Liver (tissue), 8 donors: ENCODE measurements at regions not wholly inside any gene's neighbourhood (a gene's known extent, or its start where the extent isn't known, plus 50 kb on each side); places are given as distances from the start of the nearest gene placed in this dataset.

ENCODE experiments used
- DNase-seq: peaks from one replicate; pipeline ENCODE4 v3.0.0-alpha.2; 2017; ENCODE audit warnings: low spot score
- H3K27ac ChIP-seq, 2 donors: one replicate each; pipeline ENCODE4 v1.7.0; 2013; ENCODE audit warnings: inconsistent platforms in 2 of 2, low read length in 2 of 2, control low read depth in 1 of 2, low read depth in 1 of 2, mild to moderate bottlenecking in 1 of 2
- H3K27me3 ChIP-seq, 4 donors: one replicate each; pipeline versions ENCODE4 v1.6.1 to v1.7.0; 2013; ENCODE audit warnings: low read length in 3 of 4, inconsistent platforms in 1 of 4, mild to moderate bottlenecking in 1 of 4, moderate library complexity in 1 of 4; ENCODE audit not compliant: control insufficient read depth in 4 of 4, insufficient read depth in 4 of 4
- H3K36me3 ChIP-seq, 4 donors: one replicate each; pipeline versions ENCODE4 v1.6.1 to v1.7.0; 2013; ENCODE audit warnings: low read length in 3 of 4, mild to moderate bottlenecking in 3 of 4, low read depth in 1 of 4, moderate library complexity in 1 of 4; ENCODE audit not compliant: control insufficient read depth in 4 of 4, insufficient read depth in 3 of 4
- H3K4me1 ChIP-seq, 4 donors: one replicate each; pipeline versions ENCODE4 v1.6.1 to v1.7.0; 2013; ENCODE audit warnings: low read length in 3 of 4, mild to moderate bottlenecking in 3 of 4, moderate library complexity in 1 of 4; ENCODE audit not compliant: control insufficient read depth in 4 of 4, insufficient read depth in 4 of 4
- H3K4me3 ChIP-seq, 3 donors: one replicate each; pipeline versions ENCODE4 v1.6.1 to v1.7.0; 2013; ENCODE audit warnings: low read length in 3 of 3, control low read depth in 1 of 3, low read depth in 1 of 3, mild to moderate bottlenecking in 1 of 3
- H3K9ac ChIP-seq, 2 donors: one replicate each; pipeline ENCODE4 v1.7.0; 2013; ENCODE audit warnings: low read length in 2 of 2, mild to moderate bottlenecking in 2 of 2, moderate library complexity in 2 of 2, control low read depth in 1 of 2, low read depth in 1 of 2
- H3K9me3 ChIP-seq, 4 donors: one replicate each; pipeline versions ENCODE4 v1.6.1 to v1.7.0; 2013; ENCODE audit warnings: low read length in 3 of 4; ENCODE audit not compliant: control insufficient read depth in 4 of 4
- EGR1 ChIP-seq, 2 donors: IDR thresholded peaks; 2 replicates each; pipeline ENCODE4 v1.6.1; 2016 to 2018; ENCODE audit warnings: antibody characterized with exemption in 2 of 2, low read depth in 2 of 2
- FOXA1 ChIP-seq: IDR thresholded peaks from 2 replicates; pipeline ENCODE4 v1.6.1; 2016; ENCODE audit warnings: antibody characterized with exemption
- FOXA2 ChIP-seq: IDR thresholded peaks from 2 replicates; pipeline ENCODE4 v1.6.1; 2016; ENCODE audit warnings: antibody characterized with exemption
- GABPA ChIP-seq, 2 donors: IDR thresholded peaks in 1 of 2; conservative IDR thresholded peaks in 1 of 2; 2 replicates each; pipeline ENCODE4 v1.6.1; 2016; ENCODE audit warnings: antibody characterized with exemption in 2 of 2, mild to moderate bottlenecking in 1 of 2, moderate library complexity in 1 of 2
- HNF4A ChIP-seq, 2 donors: conservative IDR thresholded peaks; 2 replicates each; pipeline ENCODE4 v1.6.1; 2016; ENCODE audit warnings: antibody characterized with exemption in 2 of 2, mild to moderate bottlenecking in 2 of 2
- HNF4G ChIP-seq: IDR thresholded peaks from 2 replicates; pipeline ENCODE4 v1.6.1; 2016; ENCODE audit warnings: antibody characterized with exemption
- JUND ChIP-seq, 2 donors: IDR thresholded peaks; 2 replicates each; pipeline ENCODE4 v1.6.1; 2016; ENCODE audit warnings: antibody characterized with exemption in 2 of 2
- NR2F2 ChIP-seq: IDR thresholded peaks from 2 replicates; pipeline ENCODE4 v1.6.1; 2016; ENCODE audit warnings: antibody characterized with exemption
- RAD21 ChIP-seq, 2 donors: IDR thresholded peaks; 2 replicates each; pipeline ENCODE4 v1.6.1; 2016; ENCODE audit warnings: antibody characterized with exemption in 2 of 2, mild to moderate bottlenecking in 2 of 2
- RXRA ChIP-seq, 2 donors: IDR thresholded peaks; 2 replicates each; pipeline ENCODE4 v1.6.1; 2017 to 2018; ENCODE audit warnings: antibody characterized with exemption in 2 of 2, mild to moderate bottlenecking in 1 of 2
- SP1 ChIP-seq: IDR thresholded peaks from 2 replicates; pipeline ENCODE4 v1.6.1; 2018; ENCODE audit warnings: antibody characterized with exemption, mild to moderate bottlenecking
- TAF1 ChIP-seq: conservative IDR thresholded peaks from 2 replicates; pipeline ENCODE4 v1.6.1; 2016; ENCODE audit warnings: antibody characterized with exemption, mild to moderate bottlenecking
- YY1 ChIP-seq: IDR thresholded peaks from 2 replicates; pipeline ENCODE4 v1.6.1; 2016; ENCODE audit warnings: antibody characterized with exemption, mild to moderate bottlenecking
- WGBS: extraction: QIAGEN DNeasy Blood & Tissue Kit; methylation state at CpG from one replicate; pipeline ENCODE4 v1.1.7; 2013; 5-methylcytosine and 5-hydroxymethylcytosine counted together
- TF ChIP-seq, protein P1 (sequence below): IDR thresholded peaks from 2 replicates; pipeline ENCODE4 v1.6.1; 2016; ENCODE audit warnings: antibody characterized with exemption
- TF ChIP-seq, protein P2 (sequence below): IDR thresholded peaks from 2 replicates; pipeline ENCODE4 v1.6.1; 2016; ENCODE audit warnings: antibody characterized with exemption, mild to moderate bottlenecking
- TF ChIP-seq, protein P3 (sequence below): fragments of 150-350 bp; IDR thresholded peaks from 2 replicates; pipeline ENCODE4 v1.5.1; 2017; ENCODE audit warnings: improper control_type of control experiment, low read depth, low read length; ENCODE audit not compliant: missing input control
- TF ChIP-seq, protein P4 (sequence below): IDR thresholded peaks from 2 replicates; pipeline ENCODE4 v1.6.1; 2016; ENCODE audit warnings: antibody characterized with exemption
- TF ChIP-seq, protein P5 (sequence below): IDR thresholded peaks from 2 replicates; pipeline ENCODE4 v1.6.1; 2016; ENCODE audit warnings: antibody characterized with exemption
- donor health status: healthy.
- donor health status: healthy.
- donor health status: healthy.
- donor health status: healthy.
- donor health status: healthy.

DNA sequence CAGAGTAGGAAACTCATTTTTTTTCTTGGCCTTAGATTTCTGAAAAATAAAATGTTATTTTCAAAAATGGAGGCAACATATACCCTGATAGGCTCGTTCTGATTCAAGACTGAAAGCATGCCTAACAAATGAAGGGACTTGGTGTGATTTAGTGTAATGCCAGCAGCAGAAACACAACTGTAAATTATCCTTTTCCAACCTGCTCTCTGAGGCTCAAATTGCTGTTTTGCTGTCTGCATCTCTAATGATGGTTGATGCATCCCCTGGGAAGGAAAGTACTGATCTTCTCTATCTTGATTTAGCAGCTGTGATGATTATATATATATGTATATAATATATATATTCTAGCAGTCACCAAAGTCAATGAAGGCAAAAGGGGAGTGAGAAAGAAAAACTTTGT is 537.2 kb upstream of the API5 start:
- Histone ChIP-seq H3K4me3 (no peak overlapping the region), H3K4me1 (no peaks in the 10 kb centered on the region), H3K36me3 (no peaks in the 10 kb centered on the region), H3K9ac (no peak overlapping the region), H3K27me3 (peaks cover 0 to 8% (median 1%) of the 10 kb centered on the region in 4 donors), H3K27ac (no peak overlapping the region), H3K9me3 (no peaks in the 10 kb centered on the region)
- TF ChIP-seq HNF4A (conservative IDR thresholded peaks at IDR 0.05) (no peak), FOXA2 (no peak), NR2F2 (no peak)
- 49% methylated on average over 1 of the region's 1 CpG for WGBS
- DNase-seq, result no peak

DNA sequence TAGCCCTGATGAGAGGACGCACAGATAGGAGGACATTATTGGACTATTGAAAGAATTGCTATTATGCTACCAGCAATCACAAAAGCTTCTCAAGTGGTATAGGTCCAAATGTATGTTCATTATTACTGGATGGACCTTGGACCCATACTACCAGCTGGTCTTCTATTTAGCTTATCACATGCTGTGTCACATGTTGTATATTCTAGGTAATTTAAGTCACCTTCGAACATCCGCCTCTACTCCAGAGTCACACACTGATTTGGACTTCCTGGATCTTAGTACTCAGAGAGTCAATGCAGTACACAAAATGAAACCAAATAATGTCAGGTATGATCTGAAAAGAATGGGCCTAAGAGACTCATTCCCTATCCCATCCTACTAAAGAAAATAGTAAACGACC is 534.0 kb upstream of the API5 start:
- no peak for TF ChIP-seq FOXA2
- TF ChIP-seq FOXA1, result no peak
- TF ChIP-seq GABPA (IDR thresholded peaks at IDR 0.05 in 1 of 2, conservative IDR thresholded peaks at IDR 0.05 in 1 of 2), result no peak
- no peak for TF ChIP-seq YY1
- TF ChIP-seq SP1, result no peak
- H3K9me3 ChIP-seq, result no peaks in the 10 kb centered on the region
- no peak for DNase-seq
- H3K27ac ChIP-seq, result no peak overlapping the region
- no peaks in the 10 kb centered on the region for H3K4me1 ChIP-seq
- H3K4me3 ChIP-seq, result no peak overlapping the region
- WGBS, result 84% methylated on average over 4 of the region's 4 CpGs
- no peaks in the 10 kb centered on the region for H3K36me3 ChIP-seq
- peaks cover 0 to 8% (median 1%) of the 10 kb centered on the region in 4 donors for H3K27me3 ChIP-seq
- H3K9ac ChIP-seq, result no peak overlapping the region

DNA sequence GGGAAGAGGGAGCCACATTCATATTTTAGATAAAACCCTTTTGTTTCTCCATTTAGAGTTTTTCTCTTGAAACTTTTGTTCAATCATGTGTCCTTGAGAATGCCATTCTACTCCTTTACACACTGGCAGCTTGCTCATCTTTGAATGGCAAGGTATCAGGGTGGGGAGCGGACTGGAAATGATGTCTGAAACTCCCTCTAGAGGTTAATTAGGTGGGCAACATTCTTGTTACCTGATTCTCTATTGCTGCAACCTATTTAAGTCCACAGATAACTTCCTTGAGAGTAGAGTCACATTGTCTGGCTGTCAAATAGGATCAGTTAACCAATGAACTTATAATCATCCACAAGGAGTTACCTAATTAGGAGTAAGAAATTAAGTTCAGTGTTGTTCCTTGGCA is 533.6 kb upstream of the API5 start:
- no peak overlapping the region for H3K4me3 ChIP-seq
- TF ChIP-seq JUND (IDR thresholded peaks at IDR 0.05) (no peak), GABPA (IDR thresholded peaks at IDR 0.05 in 1 of 2, conservative IDR thresholded peaks at IDR 0.05 in 1 of 2) (no peak), EGR1 (IDR thresholded peaks at IDR 0.05; ENCODE audit: low read depth in 2 of 2) (no peak), SP1 (no peak), RXRA (IDR thresholded peaks at IDR 0.05) (no peak), YY1 (no peak), TAF1 (no peak), HNF4A (conservative IDR thresholded peaks at IDR 0.05) (no peak), HNF4G (no peak), RAD21 (IDR thresholded peaks at IDR 0.05) (no peak), FOXA1 (no peak), NR2F2 (no peak), FOXA2 (no peak)
- TF ChIP-seq, protein P1, sequence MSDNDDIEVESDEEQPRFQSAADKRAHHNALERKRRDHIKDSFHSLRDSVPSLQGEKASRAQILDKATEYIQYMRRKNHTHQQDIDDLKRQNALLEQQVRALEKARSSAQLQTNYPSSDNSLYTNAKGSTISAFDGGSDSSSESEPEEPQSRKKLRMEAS, result no peak
- TF ChIP-seq, protein P2, sequence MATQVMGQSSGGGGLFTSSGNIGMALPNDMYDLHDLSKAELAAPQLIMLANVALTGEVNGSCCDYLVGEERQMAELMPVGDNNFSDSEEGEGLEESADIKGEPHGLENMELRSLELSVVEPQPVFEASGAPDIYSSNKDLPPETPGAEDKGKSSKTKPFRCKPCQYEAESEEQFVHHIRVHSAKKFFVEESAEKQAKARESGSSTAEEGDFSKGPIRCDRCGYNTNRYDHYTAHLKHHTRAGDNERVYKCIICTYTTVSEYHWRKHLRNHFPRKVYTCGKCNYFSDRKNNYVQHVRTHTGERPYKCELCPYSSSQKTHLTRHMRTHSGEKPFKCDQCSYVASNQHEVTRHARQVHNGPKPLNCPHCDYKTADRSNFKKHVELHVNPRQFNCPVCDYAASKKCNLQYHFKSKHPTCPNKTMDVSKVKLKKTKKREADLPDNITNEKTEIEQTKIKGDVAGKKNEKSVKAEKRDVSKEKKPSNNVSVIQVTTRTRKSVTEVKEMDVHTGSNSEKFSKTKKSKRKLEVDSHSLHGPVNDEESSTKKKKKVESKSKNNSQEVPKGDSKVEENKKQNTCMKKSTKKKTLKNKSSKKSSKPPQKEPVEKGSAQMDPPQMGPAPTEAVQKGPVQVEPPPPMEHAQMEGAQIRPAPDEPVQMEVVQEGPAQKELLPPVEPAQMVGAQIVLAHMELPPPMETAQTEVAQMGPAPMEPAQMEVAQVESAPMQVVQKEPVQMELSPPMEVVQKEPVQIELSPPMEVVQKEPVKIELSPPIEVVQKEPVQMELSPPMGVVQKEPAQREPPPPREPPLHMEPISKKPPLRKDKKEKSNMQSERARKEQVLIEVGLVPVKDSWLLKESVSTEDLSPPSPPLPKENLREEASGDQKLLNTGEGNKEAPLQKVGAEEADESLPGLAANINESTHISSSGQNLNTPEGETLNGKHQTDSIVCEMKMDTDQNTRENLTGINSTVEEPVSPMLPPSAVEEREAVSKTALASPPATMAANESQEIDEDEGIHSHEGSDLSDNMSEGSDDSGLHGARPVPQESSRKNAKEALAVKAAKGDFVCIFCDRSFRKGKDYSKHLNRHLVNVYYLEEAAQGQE, result no peak
- TF ChIP-seq, protein P3, sequence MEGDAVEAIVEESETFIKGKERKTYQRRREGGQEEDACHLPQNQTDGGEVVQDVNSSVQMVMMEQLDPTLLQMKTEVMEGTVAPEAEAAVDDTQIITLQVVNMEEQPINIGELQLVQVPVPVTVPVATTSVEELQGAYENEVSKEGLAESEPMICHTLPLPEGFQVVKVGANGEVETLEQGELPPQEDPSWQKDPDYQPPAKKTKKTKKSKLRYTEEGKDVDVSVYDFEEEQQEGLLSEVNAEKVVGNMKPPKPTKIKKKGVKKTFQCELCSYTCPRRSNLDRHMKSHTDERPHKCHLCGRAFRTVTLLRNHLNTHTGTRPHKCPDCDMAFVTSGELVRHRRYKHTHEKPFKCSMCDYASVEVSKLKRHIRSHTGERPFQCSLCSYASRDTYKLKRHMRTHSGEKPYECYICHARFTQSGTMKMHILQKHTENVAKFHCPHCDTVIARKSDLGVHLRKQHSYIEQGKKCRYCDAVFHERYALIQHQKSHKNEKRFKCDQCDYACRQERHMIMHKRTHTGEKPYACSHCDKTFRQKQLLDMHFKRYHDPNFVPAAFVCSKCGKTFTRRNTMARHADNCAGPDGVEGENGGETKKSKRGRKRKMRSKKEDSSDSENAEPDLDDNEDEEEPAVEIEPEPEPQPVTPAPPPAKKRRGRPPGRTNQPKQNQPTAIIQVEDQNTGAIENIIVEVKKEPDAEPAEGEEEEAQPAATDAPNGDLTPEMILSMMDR, result no peak
- TF ChIP-seq, protein P4, sequence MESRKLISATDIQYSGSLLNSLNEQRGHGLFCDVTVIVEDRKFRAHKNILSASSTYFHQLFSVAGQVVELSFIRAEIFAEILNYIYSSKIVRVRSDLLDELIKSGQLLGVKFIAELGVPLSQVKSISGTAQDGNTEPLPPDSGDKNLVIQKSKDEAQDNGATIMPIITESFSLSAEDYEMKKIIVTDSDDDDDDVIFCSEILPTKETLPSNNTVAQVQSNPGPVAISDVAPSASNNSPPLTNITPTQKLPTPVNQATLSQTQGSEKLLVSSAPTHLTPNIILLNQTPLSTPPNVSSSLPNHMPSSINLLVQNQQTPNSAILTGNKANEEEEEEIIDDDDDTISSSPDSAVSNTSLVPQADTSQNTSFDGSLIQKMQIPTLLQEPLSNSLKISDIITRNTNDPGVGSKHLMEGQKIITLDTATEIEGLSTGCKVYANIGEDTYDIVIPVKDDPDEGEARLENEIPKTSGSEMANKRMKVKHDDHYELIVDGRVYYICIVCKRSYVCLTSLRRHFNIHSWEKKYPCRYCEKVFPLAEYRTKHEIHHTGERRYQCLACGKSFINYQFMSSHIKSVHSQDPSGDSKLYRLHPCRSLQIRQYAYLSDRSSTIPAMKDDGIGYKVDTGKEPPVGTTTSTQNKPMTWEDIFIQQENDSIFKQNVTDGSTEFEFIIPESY, result no peak
- TF ChIP-seq, protein P5, sequence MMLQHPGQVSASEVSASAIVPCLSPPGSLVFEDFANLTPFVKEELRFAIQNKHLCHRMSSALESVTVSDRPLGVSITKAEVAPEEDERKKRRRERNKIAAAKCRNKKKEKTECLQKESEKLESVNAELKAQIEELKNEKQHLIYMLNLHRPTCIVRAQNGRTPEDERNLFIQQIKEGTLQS, result no peak
- 79% methylated on average over 1 of the region's 1 CpG for WGBS

More for the DNA sequence above, 533.6 kb upstream of the API5 start:
- DNase-seq, result no peak
- Histone ChIP-seq H3K36me3 (no peaks in the 10 kb centered on the region), H3K27me3 (peaks cover 0 to 8% (median 1%) of the 10 kb centered on the region in 4 donors), H3K9ac (no peak overlapping the region), H3K27ac (no peak overlapping the region), H3K4me1 (no peaks in the 10 kb centered on the region), H3K9me3 (no peaks in the 10 kb centered on the region)
